GM19351 (cell line): ENCODE measurements at regions not wholly inside any gene's neighbourhood (a gene's known extent, or its start where the extent isn't known, plus 50 kb on each side); places are given as distances from the start of the nearest gene placed in this dataset.

Experiments used
- ATAC-seq: cut with Tn5 transposase; IDR thresholded peaks from one replicate; pipeline ENCODE4 v1.9.1; 2021; ENCODE audit warnings: mild to moderate bottlenecking, moderate library complexity; ENCODE audit not compliant: unreplicated experiment

DNA sequence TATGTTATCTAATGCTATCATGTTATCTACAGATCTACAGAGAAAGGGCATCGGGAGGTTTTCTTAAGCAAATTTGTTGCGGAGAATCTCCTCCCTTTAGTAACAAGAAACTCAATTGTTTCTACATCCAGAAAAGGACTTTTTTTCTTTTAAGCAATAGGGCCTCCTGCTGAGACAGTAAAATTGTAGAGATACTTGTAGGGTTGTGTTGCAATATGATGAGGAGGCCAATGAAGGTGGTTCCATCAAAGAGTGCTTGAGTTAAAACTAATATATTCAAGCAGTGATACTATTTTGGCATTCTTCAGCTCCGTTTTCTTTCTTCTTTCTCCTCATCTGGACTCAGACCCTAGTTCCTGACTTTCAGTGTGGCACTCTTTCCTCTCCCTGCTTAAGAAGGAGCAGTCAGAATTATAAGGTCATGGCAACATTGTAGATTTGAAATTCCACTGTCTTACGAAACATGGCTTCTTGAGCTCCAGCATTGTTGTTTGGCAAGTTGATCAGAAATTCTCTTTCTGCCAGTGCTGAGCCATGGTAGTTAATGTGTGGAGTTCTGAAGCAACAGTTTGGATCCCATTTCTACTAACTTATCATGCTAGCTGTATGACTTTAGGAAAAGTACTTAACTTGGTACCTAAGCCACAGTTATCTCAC is 202.0 kb upstream of the SLC14A2 start:
- ATAC-seq = no peak

GRCh38 chr18:45415614-45416013 is 199.7 kb upstream of the SLC14A2 start:
- ATAC-seq = no peak

DNA sequence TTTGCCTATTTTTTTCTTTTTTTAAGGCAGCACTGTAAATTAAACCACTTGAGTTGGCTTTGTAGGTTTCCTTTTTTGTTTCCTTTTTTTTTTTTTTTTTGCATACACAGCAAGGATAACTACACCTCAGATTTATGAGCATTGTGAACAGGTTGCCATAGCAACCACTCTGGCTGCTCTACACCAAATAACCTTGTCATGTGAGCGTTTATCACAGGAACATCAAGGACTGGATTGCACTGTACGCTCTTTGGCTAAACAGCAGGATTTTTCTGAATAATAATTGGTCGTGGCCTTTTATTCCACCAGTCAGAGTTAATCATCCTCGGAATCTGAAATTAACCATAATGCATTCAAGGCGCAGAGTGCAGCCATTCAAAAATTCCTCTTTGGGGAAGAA is 199.1 kb upstream of the SLC14A2 start:
- ATAC-seq = no peak

- ATAC-seq = no peak
These were observed 197.9 kb upstream of the SLC14A2 start for GRCh38 chr18:45417392-45417791.

DNA sequence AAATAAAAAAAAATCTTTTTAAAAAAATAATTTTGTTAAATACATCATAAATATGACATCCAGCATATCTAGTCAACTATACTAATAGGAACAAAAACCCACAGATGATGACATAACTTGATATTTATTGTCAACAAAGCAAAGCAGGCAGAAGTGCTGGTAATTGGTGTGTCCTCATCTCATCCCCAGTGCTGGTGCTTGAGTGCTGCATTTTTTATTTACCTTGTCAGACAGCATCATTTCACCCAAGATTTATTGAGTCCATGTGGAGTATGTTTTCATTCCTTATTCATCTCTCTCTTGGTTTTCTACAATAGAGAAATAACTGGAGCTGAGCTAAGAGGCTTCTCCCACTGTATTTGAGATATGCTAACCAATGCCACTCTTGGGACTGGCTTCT is 191.6 kb upstream of the SLC14A2 start:
- no peak for ATAC-seq

DNA sequence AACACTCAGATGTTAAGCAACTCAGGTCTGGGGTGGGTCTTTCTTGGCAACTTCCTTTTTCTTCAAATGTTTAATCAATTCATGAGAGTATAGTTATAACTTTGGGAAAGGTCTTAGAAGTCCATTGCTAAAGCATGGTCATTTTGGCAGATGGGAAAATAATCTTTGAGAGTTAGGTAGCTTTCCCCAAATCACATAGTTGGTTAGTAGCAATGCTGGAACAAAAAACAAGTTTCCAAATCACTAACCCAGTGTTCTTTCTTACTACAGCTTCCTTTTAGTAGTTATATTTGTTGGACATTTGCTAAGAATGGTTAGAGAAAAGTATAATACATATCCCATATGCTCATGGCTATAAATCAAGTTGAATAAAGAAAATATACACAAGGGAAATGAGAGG is 185.2 kb upstream of the SLC14A2 start:
- no peak for ATAC-seq

DNA sequence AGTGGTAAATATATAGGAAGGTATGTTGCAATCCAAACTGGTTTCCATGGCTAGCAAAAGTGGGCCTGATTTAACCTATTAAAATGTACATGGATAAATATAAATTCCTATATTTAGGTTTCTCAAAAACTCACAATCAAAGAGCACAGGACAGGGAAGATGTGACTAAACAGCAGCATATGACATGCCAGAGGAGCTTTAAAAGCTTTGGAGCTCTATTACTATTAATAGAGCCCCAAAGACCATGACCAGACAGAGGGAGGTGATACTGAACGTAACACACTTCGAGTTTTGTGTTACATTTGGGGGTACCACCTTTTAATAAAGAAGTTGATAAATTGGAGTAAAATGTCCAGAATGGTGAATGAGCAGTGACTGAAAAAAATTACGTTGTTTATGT is 179.5 kb upstream of the SLC14A2 start:
- ATAC-seq = no peak

DNA sequence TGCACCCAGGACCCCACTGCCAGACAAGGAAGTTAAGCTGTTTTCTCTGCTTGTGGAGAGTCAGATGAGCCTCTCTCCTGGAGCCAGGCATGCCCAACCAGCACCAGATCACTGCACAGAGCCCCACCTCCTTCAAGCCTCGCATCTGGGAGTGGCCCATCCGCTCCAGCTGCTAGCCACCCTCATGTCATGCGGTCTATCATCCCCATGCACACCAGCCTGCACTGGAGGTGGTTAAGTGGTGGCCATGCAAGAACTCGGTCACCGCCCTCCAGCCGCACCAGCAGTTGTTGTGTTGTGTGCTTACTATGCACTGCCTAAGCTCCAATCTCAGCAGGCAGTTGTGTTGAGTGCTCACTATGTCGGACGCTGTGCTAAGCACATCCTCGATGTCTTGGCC is 177.9 kb upstream of the SLC14A2 start:
- no peak for ATAC-seq

DNA sequence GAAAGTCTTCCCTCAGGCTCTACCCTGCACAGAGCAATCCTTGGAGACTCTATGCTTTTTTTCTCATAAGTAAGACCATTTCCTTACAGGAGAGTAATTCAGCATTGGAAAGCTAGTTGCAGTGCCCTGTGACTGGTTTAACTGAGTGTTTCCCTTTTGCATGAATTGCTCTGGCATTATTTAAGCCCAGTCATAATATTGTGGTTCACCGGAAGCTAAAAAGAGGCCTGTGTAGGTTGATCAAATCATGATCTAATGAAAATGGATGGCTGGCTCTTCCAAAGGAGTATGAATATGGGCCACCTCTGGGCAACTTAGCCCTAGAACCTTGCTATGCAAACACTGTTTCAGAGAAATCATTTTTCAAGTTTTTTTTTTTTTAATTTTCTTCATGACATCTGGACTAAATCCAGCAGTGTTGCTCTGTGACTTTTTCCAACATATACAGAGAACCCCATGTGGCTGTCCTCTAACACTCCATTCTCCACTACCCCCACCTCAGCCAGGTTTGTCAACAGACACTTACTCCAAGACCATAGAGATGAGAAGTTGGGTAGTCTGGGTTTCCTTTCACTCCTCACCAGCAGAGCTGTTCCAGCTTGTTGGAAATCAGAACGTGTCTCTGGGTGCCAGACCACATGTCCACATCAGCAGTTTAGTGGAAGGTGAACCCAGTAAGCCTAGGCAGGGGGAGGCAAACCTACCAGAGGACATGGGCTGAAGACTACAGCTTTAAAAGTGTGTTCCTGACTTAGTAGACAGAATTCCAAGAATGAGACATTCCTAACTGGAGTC is 175.2 kb upstream of the SLC14A2 start:
- ATAC-seq = no peak

GRCh38 chr18:45441110-45441847 is 174.0 kb upstream of the SLC14A2 start:
- no peak for ATAC-seq

- no peak for ATAC-seq
These were observed 171.2 kb upstream of the SLC14A2 start for GRCh38 chr18:45444040-45444439.

DNA sequence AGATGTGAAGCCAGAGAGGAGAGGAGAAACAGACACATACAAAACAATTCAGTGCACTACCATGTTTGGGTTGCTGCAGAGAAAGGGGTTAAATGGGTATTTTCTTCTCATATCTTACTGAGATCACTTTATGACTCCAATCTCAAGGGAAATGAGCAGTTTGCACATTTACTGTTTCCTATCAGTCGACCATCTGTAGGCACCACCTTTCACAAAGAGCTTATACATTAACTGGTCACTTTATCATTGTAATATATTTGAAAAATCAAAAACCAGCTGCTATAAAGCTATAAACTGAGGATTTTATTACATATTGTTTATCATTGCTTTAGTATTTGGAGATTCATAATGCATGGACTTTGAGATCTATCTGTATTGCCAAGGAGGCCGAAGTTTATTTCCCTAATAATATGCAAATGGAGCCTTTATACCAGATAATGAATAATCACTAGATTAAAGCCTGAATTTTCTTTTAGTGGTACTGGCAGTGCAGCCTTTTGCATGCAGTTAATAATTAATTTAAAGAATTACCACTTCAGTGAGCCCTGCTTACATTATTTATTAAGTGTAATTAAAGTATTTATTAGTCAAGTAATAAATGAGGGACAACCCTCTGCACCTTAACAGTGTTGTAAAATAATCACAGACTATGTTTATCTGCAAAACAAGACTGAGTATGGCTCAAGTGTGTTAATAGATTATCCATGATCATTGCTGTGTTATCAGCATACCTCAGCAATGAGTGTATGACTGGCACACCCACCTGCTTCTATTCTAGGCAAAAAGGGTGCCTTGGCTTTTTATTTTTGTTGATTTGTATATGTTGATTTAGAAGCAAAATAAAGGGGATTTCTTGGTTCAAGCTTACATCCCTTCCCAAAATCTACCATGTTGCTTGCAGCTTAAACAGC is 167.7 kb upstream of the SLC14A2 start:
- ATAC-seq = no peak

DNA sequence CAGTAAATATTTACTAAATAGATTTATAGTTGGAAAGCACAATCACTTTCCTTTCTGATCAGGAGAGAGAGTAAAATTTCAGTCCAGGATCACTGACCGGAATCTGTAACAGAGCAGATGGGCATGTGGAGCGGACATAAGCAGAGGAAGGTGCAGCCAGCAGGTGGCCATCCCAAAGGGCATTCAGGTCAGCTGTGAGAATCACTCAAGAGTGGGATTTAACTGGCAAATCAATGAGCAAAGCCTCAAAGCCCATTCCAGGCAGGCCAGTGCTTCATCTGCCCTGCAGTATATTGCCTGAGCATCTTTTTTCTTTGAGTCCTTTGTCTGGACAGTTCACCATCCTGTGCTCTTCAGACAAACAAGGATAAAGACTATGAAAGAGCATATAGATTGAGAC is 166.4 kb upstream of the SLC14A2 start:
- no peak for ATAC-seq

DNA sequence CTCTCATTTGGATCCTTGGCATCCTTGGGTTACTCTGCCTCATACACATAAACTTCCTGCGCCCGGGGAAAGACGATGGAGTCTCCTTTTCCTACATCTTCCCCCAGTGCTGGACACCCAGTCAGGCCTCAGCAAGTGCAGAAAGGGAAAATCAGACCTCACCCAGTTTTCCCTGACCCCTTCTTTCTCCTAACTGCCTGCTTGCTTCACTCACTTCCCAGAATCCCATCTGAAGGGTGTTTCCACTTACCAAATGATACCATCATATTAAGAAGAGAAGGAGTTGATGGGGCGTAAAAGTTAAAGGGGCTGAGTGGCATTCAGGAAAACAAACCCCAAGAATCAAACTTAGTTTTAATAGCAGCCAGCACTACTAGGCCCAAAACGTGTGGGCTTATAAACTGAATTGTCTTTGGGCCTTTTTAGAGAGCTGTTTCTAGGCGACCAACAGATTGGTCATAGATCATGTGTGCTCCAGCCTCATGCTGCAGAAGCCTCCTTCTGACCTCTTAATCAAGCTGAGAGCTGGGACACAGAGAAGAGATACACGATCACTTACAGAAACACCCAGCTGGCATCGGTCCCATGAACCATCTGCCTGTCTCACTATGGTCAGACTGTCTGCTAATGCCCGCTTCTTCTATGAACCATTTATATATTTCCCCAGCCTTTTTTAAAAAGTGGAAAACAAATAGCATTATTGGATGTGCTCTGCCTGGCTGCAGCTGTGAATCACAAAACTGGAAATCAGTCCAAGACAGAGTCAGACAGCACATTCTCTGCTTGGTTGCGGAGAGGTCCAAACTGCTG is 165.7 kb upstream of the SLC14A2 start:
- ATAC-seq = no peak

GRCh38 chr18:45456090-45457021 is 158.9 kb upstream of the SLC14A2 start:
- ATAC-seq = no peak

GRCh38 chr18:45458033-45458432 is 157.2 kb upstream of the SLC14A2 start:
- ATAC-seq = no peak

DNA sequence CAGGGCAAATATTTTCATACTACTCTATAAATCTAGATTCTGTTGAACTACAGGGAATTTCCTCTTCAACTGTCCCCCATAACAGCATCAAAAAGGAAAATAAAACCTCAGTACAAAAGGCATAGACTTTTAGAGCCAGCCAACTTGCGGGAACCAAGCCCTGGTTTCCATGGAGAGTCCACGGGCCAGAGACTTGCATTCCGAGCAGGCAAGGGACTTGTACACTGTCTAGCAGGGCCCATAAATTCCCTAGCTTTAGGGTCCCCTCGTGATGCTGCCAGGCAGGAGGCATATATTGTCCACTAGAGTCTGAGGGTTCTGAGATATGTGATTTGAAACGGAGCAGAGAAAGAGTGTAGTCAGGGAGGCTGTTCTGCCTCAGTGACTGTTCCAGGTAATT is 153.1 kb upstream of the SLC14A2 start:
- no peak for ATAC-seq

- no peak for ATAC-seq
These were observed 151.8 kb upstream of the SLC14A2 start for GRCh38 chr18:45463451-45463850.

GRCh38 chr18:45464619-45465018 is 150.7 kb upstream of the SLC14A2 start:
- no peak for ATAC-seq
